Bone marrow (tissue), 2 donors: ENCODE measurements at regions not wholly inside any gene's neighbourhood (a gene's known extent, or its start where the extent isn't known, plus 50 kb on each side); places are given as distances from the start of the nearest gene placed in this dataset.
"Not testable (repeated sequence)": the region's sequence is repeated elsewhere in the genome, so short reads cannot be mapped to it uniquely, and the experiment has no call there.

Experiments used
- DNase-seq, 2 donors: peaks; one replicate each; lab custom pipeline; 2025; lab: John Stamatoyannopoulos, UW

- DNase-seq, result no peak
Observed at GRCh38 chr16:27600381-27600780, 50.4 kb downstream of the KATNIP start.

DNA sequence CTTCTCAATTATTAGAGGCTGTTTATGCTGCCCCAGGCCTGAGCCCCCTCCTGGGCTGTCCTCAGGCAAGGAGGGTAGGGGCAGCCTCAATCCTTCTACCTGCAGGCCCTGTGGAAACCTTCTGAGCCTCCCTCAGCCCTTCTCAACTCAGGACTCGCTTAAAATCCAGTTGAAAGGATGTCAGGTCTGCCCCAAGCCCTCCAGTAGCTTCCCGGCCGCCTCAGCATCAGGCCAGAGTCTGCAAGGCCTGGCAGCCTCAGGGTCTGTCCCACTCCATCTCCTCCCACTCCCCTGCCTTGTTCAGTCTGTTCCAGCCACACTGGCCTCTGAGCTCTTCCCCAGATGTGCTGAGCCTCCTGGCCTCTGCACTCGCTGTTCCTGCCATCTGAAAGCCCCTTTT lies 52.2 kb downstream of the KATNIP start:
- no peak for DNase-seq

DNA sequence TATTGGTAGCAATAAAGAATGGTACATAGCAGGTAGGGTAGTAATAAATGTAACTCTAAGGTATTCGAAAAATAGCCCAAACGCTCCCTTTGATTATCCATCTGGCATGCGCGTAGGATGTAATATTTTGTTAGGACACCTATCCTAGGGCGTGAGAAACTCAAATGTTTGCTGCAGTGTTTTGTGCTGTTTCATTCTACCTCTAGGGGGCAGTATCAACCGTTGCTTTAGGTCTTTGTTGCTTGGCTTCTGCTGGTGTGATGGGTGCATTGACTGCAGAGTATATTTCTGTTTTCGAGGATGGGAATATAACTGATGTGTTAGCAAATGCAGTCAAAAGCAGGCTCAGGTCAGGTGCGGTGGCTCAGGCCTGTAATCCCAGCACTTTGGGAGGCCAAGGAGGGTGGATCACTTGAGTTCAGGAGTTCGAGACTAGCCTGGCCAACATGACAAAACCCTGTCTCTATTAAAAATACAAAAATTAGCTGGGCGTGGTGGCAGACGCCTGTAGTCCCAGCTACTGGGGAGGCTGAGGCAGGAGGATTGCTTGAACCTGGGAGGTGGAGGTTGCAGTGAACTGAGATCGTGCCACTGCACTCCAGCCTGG lies 55.7 kb downstream of the KATNIP start:
- DNase-seq, result not testable (repeated sequence)

GRCh38 chr16:27611340-27611739 lies 61.4 kb downstream of the KATNIP start:
- no peak for DNase-seq

DNA sequence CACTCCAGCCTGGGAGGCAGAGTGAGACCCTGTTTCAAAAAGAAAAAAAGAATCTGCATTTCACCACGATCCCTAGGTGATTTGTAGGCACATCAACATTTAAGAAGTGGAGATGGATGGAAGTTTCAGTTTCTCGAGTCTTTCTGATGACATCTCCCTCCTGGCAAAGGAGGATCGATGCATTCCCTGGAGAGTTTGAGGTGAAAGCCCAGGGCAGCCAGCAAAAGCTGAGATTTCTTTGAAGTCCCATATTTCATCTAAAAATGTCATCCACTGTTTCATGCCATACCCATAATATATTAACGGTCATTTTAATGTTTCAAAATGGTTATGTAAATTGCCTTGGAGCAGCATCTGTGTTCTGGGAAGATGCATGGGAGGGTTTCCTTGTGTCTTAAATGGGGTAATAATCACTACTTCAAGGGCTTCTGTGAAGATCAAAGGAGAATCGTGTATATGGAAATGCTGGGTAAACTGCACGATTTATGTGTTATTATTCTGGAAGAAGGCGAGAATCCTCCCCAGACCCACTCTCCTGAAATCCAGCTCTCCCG lies 63.4 kb downstream of the KATNIP start:
- no peak for DNase-seq

GRCh38 chr16:27617665-27618064 lies 67.7 kb downstream of the KATNIP start:
- DNase-seq, result no peak

DNA sequence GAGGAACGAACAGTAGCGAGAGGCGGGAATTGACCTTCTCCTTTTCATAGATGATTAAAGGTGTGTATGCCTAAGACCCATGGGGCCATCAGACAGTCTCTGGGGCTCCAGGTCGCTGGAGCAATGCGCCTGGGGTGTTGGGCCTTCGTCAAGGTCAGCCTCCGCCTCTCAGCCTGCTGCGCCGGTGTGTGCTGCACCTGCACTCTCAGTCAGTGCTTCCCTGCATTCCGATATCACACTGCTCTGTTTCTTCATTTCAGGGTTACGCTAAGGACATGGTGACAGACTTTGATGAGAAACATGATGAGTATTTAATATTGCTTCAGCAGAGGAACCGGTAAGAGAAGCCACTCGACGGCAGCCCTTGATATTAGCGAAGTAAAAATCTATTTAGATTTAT lies 68.2 kb downstream of the KATNIP start:
- no peak for DNase-seq

GRCh38 chr16:27618606-27619327 lies 68.8 kb downstream of the KATNIP start:
- no peak for DNase-seq

DNA sequence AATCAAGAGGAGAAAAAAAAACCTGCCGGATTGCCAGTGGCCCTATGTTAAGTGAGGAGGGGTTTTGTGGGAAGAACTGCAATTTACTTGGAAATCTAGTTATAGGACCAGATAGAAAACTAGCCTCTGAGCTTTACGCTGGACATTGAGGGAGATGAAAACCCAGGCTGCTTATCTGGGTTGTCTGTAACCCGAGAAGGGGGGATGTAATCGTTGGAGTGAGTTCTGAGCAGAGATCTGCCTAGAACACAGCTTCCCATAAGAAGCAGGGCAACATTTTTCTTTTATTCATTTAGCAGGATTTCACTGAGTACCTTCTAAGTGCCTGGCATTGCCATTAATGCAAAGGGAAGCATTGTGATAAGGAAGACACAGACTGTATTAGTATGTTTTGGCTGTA lies 70.6 kb downstream of the KATNIP start:
- no peak for DNase-seq

- DNase-seq, result no peak
Observed at GRCh38 chr16:27624154-27625049, 74.5 kb downstream of the KATNIP start.

- DNase-seq, result no peak
Observed at GRCh38 chr16:27625050-27625697, 75.2 kb downstream of the KATNIP start.

DNA sequence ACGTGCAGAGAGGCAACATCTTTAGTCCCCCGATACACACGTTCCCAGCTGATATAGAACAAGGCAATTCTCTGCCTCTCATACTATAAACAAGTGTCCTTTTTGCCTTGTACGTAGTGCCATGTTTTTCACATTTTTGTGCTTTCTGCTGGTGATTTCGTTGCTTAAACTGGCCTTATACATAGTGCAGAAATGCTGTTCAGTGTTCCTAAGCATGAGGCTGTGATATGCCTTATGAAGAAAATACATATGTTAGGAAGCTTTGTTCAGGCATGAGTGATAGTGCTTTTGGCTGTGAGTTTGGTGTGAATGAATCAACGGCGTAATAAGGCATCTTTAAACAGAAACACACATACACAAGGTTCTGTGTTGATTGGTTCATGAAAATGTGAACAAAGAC lies 77.2 kb downstream of the KATNIP start:
- no peak for DNase-seq

GRCh38 chr16:27628241-27628942 lies 78.4 kb downstream of the KATNIP start:
- no peak for DNase-seq

DNA sequence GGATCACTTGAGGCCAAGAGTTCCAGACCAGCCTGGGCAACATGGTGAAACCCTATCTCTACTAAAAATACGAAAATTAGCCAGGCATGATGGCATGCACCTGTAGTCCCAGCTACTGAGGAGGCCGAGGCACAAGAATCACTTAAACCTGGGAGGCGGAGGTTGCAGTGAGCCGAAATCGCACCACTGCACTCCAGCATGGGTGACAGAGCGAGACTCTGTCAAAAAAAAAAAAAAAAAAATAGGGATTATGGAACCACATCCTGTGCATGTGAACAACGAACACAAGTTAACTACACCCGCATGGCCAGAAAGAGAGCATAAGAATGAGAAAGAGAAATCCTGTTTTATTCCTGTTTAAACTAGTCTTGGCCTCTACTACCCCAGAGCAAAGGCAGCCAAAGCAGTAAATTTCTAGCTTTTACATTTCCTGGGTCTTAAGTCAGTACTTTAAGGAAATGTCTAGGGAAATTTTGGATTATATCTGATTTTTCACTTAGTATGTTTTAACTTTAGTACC lies 79.1 kb downstream of the KATNIP start:
- not testable (repeated sequence) for DNase-seq

DNA sequence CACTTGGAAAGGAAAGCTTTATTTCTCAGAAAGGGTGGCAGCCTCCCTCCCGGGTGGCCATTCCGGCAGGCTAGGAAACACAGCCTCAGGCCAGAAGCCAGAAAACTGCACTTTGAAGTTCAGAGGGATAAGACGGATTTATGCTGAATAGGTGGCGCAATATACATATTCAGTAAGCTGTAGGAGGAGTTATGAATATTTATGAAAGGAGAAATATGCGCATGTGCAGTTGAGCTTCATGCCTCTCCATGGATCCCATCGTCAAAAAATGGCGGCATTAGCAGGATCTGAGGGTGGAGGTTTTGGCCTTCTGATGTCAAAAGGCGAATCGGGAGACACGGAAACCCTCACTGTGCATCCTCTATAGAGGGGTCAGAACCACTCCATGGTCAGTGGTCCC lies 82.3 kb downstream of the KATNIP start:
- no peak for DNase-seq

DNA sequence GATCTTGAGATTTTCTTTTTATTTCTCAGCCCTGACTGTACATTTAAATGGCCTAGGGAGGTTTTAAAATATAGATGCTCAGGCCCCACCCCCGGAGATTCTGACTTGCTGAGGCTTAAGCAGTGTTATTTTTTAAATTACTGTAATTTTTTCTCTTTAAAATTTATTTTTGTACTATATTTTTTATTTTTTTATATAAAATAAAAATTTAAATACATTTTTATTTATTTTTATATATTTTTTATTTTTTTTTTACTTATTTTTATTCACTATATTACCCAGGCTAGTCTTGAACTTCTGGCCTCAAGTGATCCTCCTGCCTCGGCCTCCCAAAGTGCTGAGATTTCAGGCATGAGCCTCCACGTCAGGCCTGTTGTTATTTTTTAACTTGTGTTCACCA lies 83.3 kb downstream of the KATNIP start:
- DNase-seq, result no peak

DNA sequence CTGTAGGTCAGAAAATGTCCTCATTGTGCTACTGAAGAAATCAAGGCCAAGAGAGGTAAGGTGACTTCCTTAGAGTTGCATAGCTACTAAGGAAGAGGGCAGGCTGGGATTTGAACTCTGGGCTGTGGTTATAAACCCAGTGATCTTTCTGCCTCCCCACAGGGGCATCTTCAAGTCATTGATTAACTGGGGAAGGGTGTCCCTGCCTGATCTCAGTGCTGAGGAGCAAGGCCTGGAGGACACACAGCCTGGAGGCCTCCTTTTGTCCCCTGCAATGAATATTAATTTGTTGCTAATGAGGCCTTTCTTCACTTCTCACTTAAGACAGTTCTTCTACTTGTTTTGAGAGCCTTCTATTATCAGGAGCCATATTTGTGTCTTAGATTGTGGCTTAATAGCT lies 83.8 kb downstream of the KATNIP start:
- no peak for DNase-seq

GRCh38 chr16:27634779-27635178 lies 84.8 kb downstream of the KATNIP start:
- no peak for DNase-seq

DNA sequence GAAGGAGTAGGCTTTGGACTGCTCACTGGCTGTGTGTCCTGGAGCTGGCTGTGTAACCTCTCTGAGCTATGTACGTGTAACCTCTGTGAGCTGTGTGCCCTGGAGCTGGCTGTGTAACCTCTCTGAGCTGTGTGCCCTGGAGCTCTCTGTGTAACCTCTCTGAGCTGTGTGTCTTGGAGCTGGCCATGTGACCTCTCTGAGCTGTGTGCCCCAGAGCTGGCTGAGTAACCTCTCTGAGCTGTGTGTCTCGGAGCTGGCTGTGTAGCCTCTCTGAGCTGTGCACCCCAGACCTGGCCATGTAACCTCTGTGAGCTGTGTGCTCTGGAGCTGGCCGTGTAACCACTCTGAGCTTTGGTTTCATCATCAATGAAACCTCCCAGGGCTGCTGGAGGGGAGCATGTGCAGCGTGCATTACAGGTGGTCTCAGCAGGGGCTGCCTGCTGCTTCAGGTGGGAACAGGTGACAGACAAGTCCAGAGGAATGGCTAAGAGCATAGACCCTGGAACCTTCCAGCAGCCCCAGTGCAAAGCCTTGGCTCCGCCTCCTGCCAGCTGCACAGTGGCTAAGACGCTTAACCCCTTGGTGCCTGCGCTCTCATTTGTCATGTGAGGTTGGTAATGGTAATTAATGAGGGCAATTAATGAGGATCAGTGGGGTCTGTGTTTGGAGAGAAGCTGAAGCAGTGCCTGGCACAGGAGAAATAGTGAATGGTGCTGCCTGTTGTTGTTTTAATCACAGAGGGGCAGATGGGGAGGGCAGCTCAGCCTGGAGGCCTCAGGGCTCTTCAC lies 86.7 kb downstream of the KATNIP start:
- no peak for DNase-seq

GRCh38 chr16:27638833-27639560 lies 89.1 kb downstream of the KATNIP start:
- no peak for DNase-seq
